ENCODE measurements at regions not wholly inside any gene's neighbourhood (a gene's known extent, or its start where the extent isn't known, plus 50 kb on each side); places are given as distances from the start of the nearest gene placed in this dataset.

- H3K36me3 ChIP-seq (ENCODE audit: control insufficient read depth, insufficient read depth, low read length): no peaks in the 10 kb centered on the region
- no TSS peak for BruUV-seq (replicated peaks)
- no peaks in the 10 kb centered on the region for H3K27me3 ChIP-seq (ENCODE audit: control insufficient read depth in 2 of 2, insufficient read depth in 2 of 2, low read length in 2 of 2)
- DNase-seq (ENCODE audit: extremely low read depth in 1 of 4, low spot score in 3 of 4) (no peak), FAIRE-seq (no peak), ATAC-seq (no peak)
- H3K9me1 ChIP-seq (ENCODE audit: control insufficient read depth, insufficient read depth, low read length): no peaks in the 10 kb centered on the region
- H4K20me1 ChIP-seq (replicated peaks; ENCODE audit: control insufficient read depth, insufficient read depth, low read length): no peaks in the 10 kb centered on the region
- in situ Hi-C loops (cut with MboI) (no loop called here), intact Hi-C loops (cut with micrococcal nuclease) (no loop called here)
- no CpG with 5 or more reads among the region's 4 CpGs for WGBS (ENCODE audit: insufficient coverage, low coverage, missing lambda C conversion rate)
- H3K4me2 ChIP-seq (ENCODE audit: insufficient read depth, low read length): no peak overlapping the region
- H3K27ac ChIP-seq (ENCODE audit: extremely low read depth, low read depth, low read length): no peak overlapping the region
- H3K9ac ChIP-seq (ENCODE audit: insufficient read depth in 1 of 2, low read depth in 2 of 2, low read length in 2 of 2): no peak overlapping the region
- no peaks in the 10 kb centered on the region for H3K4me1 ChIP-seq (replicated peaks in 1 of 2; ENCODE audit: control insufficient read depth in 2 of 2, insufficient read depth in 2 of 2, low read length in 2 of 2)
- no peak overlapping the region for H2AFZ ChIP-seq (ENCODE audit: low read depth, low read length)
- H3K4me3 ChIP-seq: no peak overlapping the region
- no peak for TF ChIP-seq SRSF1 (IDR thresholded peaks at IDR 0.05; ENCODE audit: low read depth, low read length)
- TF ChIP-seq, protein P1, sequence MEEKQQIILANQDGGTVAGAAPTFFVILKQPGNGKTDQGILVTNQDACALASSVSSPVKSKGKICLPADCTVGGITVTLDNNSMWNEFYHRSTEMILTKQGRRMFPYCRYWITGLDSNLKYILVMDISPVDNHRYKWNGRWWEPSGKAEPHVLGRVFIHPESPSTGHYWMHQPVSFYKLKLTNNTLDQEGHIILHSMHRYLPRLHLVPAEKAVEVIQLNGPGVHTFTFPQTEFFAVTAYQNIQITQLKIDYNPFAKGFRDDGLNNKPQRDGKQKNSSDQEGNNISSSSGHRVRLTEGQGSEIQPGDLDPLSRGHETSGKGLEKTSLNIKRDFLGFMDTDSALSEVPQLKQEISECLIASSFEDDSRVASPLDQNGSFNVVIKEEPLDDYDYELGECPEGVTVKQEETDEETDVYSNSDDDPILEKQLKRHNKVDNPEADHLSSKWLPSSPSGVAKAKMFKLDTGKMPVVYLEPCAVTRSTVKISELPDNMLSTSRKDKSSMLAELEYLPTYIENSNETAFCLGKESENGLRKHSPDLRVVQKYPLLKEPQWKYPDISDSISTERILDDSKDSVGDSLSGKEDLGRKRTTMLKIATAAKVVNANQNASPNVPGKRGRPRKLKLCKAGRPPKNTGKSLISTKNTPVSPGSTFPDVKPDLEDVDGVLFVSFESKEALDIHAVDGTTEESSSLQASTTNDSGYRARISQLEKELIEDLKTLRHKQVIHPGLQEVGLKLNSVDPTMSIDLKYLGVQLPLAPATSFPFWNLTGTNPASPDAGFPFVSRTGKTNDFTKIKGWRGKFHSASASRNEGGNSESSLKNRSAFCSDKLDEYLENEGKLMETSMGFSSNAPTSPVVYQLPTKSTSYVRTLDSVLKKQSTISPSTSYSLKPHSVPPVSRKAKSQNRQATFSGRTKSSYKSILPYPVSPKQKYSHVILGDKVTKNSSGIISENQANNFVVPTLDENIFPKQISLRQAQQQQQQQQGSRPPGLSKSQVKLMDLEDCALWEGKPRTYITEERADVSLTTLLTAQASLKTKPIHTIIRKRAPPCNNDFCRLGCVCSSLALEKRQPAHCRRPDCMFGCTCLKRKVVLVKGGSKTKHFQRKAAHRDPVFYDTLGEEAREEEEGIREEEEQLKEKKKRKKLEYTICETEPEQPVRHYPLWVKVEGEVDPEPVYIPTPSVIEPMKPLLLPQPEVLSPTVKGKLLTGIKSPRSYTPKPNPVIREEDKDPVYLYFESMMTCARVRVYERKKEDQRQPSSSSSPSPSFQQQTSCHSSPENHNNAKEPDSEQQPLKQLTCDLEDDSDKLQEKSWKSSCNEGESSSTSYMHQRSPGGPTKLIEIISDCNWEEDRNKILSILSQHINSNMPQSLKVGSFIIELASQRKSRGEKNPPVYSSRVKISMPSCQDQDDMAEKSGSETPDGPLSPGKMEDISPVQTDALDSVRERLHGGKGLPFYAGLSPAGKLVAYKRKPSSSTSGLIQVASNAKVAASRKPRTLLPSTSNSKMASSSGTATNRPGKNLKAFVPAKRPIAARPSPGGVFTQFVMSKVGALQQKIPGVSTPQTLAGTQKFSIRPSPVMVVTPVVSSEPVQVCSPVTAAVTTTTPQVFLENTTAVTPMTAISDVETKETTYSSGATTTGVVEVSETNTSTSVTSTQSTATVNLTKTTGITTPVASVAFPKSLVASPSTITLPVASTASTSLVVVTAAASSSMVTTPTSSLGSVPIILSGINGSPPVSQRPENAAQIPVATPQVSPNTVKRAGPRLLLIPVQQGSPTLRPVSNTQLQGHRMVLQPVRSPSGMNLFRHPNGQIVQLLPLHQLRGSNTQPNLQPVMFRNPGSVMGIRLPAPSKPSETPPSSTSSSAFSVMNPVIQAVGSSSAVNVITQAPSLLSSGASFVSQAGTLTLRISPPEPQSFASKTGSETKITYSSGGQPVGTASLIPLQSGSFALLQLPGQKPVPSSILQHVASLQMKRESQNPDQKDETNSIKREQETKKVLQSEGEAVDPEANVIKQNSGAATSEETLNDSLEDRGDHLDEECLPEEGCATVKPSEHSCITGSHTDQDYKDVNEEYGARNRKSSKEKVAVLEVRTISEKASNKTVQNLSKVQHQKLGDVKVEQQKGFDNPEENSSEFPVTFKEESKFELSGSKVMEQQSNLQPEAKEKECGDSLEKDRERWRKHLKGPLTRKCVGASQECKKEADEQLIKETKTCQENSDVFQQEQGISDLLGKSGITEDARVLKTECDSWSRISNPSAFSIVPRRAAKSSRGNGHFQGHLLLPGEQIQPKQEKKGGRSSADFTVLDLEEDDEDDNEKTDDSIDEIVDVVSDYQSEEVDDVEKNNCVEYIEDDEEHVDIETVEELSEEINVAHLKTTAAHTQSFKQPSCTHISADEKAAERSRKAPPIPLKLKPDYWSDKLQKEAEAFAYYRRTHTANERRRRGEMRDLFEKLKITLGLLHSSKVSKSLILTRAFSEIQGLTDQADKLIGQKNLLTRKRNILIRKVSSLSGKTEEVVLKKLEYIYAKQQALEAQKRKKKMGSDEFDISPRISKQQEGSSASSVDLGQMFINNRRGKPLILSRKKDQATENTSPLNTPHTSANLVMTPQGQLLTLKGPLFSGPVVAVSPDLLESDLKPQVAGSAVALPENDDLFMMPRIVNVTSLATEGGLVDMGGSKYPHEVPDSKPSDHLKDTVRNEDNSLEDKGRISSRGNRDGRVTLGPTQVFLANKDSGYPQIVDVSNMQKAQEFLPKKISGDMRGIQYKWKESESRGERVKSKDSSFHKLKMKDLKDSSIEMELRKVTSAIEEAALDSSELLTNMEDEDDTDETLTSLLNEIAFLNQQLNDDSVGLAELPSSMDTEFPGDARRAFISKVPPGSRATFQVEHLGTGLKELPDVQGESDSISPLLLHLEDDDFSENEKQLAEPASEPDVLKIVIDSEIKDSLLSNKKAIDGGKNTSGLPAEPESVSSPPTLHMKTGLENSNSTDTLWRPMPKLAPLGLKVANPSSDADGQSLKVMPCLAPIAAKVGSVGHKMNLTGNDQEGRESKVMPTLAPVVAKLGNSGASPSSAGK (IDR thresholded peaks at IDR 0.05): no peak
- TF ChIP-seq MBD1 (CRISPR knock-in tag; IDR thresholded peaks at IDR 0.05): no peak
- no peak for TF ChIP-seq GTF2F1 (IDR thresholded peaks at IDR 0.05; ENCODE audit: low read depth, low read length)
- no peak for TF ChIP-seq MAFG (tag; conservative IDR thresholded peaks at IDR 0.05)
- POLR2A ChIA-PET: no interaction called here
- H3K79me2 ChIP-seq (ENCODE audit: control insufficient read depth, insufficient read depth, low read length): no peaks in the 10 kb centered on the region
- no peaks in the 10 kb centered on the region for H3K9me3 ChIP-seq (replicated peaks; ENCODE audit: control insufficient read depth, insufficient read depth, low read depth, low read length)
- CTCF ChIA-PET (ENCODE audit: low intra/inter-chr PET ratio): no interaction called here
Measured at GRCh38 chr9:30482499-30482898, 1901.9 kb upstream of the ACO1 start.

Measured in K562 (cell line).